ENCODE measurements at regions not wholly inside any gene's neighbourhood (a gene's known extent, or its start where the extent isn't known, plus 50 kb on each side); places are given as distances from the start of the nearest gene placed in this dataset.

DNA sequence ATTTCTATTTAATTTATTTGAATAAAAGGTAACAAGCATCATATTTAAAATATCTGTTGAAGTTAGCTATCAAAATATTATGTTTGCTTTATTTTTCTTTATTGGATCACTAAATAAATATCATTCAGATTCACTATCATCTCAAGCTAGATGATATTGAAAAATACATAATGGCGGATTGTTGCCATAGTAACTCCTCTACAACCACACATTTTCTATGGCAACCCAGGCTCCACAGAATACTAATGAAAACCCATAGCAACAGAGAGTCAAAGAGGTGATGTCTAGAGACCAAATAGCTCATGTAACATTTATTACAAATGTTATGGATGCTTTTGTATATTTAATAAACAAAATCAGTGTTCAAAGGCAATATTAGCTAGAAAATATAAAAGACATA is 148.9 kb upstream of the CDK1 start:
- Mint-ChIP-seq H3K27ac (no peak overlapping the region), H3K4me1 (no peaks in the 10 kb centered on the region)
- intact Hi-C loops (cut with micrococcal nuclease) = no loop called here

DNA sequence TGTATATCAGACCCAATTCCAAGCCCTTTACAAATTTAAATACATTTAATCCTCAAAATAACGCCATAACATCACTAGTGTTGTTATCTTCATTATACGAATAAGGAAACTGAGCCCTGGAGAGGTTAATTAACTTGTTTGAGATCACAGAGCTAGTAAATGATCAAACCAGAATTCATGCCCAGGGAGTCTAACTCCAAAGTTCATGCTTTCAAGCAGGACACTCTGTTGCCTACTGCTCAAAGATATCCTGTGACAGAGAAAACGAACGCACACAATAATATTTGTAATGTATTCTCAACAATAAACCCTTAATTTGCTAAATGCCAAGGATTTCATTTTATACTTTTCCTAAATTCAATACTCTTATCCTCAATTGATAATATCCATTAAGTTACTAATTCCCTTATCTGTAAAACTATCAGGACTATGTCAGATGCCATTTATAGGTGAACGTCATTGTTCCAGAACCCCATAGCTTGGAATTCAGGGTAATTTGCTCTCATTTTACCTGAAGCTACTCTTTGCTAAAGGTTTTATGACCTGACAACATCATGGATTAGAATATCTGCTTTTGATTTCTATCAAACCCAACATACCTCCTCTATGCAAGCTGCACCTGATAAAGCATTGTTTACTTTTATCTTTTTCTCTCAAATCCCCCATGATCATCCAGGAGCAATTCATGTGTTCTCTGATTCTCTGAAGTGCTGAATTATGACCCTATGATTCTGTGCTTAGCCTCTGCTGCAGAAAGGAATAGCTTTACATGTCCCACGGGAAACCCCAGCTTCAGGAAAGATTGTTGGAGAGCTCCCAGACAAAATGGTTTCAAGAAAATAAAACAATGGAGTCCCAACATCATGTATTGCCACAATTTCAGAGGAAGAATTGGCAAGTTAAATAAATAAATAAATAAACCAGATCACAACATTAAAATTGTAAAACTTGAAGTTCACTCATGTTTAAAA is 150.2 kb upstream of the CDK1 start:
- ATAC-seq (ENCODE audit: low read depth) (no peak), DNase-seq (no peak)
- ChIA-PET POLR2A (no interaction called here), CTCF (no interaction called here)
- TF ChIP-seq, protein P1, sequence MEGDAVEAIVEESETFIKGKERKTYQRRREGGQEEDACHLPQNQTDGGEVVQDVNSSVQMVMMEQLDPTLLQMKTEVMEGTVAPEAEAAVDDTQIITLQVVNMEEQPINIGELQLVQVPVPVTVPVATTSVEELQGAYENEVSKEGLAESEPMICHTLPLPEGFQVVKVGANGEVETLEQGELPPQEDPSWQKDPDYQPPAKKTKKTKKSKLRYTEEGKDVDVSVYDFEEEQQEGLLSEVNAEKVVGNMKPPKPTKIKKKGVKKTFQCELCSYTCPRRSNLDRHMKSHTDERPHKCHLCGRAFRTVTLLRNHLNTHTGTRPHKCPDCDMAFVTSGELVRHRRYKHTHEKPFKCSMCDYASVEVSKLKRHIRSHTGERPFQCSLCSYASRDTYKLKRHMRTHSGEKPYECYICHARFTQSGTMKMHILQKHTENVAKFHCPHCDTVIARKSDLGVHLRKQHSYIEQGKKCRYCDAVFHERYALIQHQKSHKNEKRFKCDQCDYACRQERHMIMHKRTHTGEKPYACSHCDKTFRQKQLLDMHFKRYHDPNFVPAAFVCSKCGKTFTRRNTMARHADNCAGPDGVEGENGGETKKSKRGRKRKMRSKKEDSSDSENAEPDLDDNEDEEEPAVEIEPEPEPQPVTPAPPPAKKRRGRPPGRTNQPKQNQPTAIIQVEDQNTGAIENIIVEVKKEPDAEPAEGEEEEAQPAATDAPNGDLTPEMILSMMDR (IDR thresholded peaks at IDR 0.05) = no peak
- peaks cover 4% of the 10 kb centered on the region for H3K27me3 Mint-ChIP-seq
- H3K4me1 Mint-ChIP-seq = no peaks in the 10 kb centered on the region
- no peaks in the 10 kb centered on the region for H3K36me3 Mint-ChIP-seq (ENCODE audit: low read depth)
- H3K27ac Mint-ChIP-seq = no peak overlapping the region
- no peaks in the 10 kb centered on the region for H3K9me3 Mint-ChIP-seq
- intact Hi-C loops (cut with micrococcal nuclease) = no loop called here
- H3K4me3 Mint-ChIP-seq = no peak overlapping the region

More for the DNA sequence above, 148.9 kb upstream of the CDK1 start:
- TF ChIP-seq, protein P1 (IDR thresholded peaks at IDR 0.05) = no peak
- ChIA-PET POLR2A (no interaction called here), CTCF (no interaction called here)
- ATAC-seq (ENCODE audit: low read depth) = no peak
- Mint-ChIP-seq H3K36me3 (ENCODE audit: low read depth) (peaks cover 1% of the 10 kb centered on the region), H3K27me3 (peaks cover 6% of the 10 kb centered on the region), H3K4me3 (no peak overlapping the region), H3K9me3 (no peaks in the 10 kb centered on the region)
- DNase-seq = no peak

DNA sequence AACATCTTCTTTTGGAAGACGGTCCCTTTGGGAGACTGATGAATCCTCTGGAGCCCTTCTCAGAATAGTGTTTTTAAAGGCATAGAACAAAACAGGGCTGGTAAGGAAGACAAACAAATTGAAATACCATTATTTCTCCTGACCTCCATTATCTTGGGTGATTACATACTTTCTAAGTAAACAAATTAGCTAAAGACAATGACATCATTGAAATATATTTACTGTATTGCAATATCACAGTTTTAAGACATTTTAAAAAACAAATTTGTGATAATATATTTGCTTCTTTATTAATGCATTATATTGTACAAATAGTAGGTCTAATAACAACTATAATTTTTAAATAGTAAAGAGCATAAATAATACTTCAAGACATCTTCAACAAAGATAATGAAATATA is 152.2 kb upstream of the CDK1 start:
- H3K4me3 Mint-ChIP-seq = no peak overlapping the region
- intact Hi-C loops (cut with micrococcal nuclease) = no loop called here
- POLR2A ChIA-PET = no interaction called here

DNA sequence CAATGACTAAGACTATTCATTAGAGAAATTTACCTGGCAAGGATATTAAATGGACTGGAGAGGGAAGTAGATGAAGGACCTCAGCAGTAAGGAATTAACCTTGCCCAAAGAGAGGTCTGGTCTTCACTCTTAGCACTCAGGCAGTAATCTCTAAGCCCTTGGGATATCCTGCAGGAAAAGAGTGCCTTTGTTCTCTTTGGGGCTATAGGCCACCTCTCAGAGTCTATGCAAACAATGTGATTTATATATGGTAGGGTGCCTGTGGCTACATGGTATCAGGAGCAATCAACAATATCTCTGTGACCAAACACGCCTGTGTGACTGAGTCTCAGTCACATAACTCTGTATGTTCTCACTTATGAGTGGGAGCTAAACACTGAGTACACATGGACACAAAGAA is 154.7 kb upstream of the CDK1 start:
- Mint-ChIP-seq H3K27ac (no peak overlapping the region), H3K36me3 (ENCODE audit: low read depth) (no peaks in the 10 kb centered on the region), H3K4me1 (no peaks in the 10 kb centered on the region), H3K4me3 (no peak overlapping the region), H3K9me3 (no peaks in the 10 kb centered on the region), H3K27me3 (no peaks in the 10 kb centered on the region)
- intact Hi-C loops (cut with micrococcal nuclease) = no loop called here
- TF ChIP-seq, protein P1 (IDR thresholded peaks at IDR 0.05) = no peak
- CTCF ChIA-PET = no interaction called here
- POLR2A ChIA-PET = no interaction called here
- DNase-seq (no peak), ATAC-seq (ENCODE audit: low read depth) (no peak)

More for the DNA sequence above, 152.2 kb upstream of the CDK1 start:
- no peak for ATAC-seq (ENCODE audit: low read depth)
- TF ChIP-seq, protein P1 (IDR thresholded peaks at IDR 0.05) = no peak
- no peak overlapping the region for H3K27ac Mint-ChIP-seq
- no peaks in the 10 kb centered on the region for H3K36me3 Mint-ChIP-seq (ENCODE audit: low read depth)
- H3K27me3 Mint-ChIP-seq = peaks cover 4% of the 10 kb centered on the region
- H3K9me3 Mint-ChIP-seq = no peaks in the 10 kb centered on the region
- no peak for DNase-seq
- H3K4me1 Mint-ChIP-seq = no peaks in the 10 kb centered on the region
- CTCF ChIA-PET = no interaction called here

DNA sequence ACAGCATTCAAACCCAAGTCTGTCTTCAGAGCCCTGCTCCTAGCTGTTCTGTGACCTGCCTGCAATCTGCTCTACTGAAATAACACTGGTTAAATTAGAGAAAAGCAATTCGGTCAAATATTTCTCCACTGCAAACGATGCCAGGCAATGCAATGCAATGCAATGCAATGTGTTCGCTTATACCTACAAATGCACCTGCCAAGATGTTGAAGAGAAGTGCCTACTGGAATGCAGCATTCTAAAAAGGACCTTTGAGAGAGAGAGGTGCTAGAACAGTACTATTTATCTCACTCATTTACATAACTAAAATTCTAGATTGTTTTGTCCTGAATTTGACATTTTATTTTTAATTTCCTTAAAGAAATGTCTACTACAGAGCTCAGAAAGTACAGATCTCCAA is 157.3 kb upstream of the CDK1 start:
- DNase-seq (no peak), ATAC-seq (ENCODE audit: low read depth) (no peak)
- TF ChIP-seq, protein P1 (IDR thresholded peaks at IDR 0.05) = no peak
- intact Hi-C loops (cut with micrococcal nuclease) = no loop called here
- no peaks in the 10 kb centered on the region for H3K9me3 Mint-ChIP-seq
- H3K27ac Mint-ChIP-seq = no peak overlapping the region
- no peak overlapping the region for H3K4me3 Mint-ChIP-seq
- no peaks in the 10 kb centered on the region for H3K4me1 Mint-ChIP-seq
- H3K36me3 Mint-ChIP-seq (ENCODE audit: low read depth) = no peaks in the 10 kb centered on the region
- ChIA-PET CTCF (no interaction called here), POLR2A (no interaction called here)
- H3K27me3 Mint-ChIP-seq = no peaks in the 10 kb centered on the region

Measured in activated B cell treated with CpG ODN at 0.5 μM for 24 hours (primary cell).